ENCODE measurements at regions not wholly inside any gene's neighbourhood (a gene's known extent, or its start where the extent isn't known, plus 50 kb on each side); places are given as distances from the start of the nearest gene placed in this dataset.

DNA sequence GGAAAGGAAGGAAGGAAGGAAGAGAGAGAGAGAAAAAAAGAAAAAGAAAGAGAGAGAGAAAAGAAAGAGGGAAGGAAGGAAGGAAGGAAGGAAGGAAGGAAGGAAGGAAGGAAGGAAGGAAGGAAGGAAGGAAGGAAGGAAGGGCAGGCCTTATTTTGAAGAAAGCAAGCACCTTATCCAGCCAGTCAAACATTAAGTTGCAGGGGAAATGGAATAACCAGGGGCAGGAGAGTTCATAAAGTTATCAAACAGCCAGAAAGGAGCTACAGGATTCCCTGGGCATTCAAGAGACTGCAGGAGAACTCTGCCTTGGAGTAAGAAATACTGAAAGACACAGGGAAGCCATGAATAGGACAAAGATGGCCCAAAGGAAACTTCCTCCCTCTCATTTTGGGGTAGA, 672.0 kb upstream of the INTU start:
- intact Hi-C loops (cut with DNase I): no loop called here
- Histone ChIP-seq H3K9ac (ENCODE audit: low read length in 3 of 3) (no peak overlapping the region), H3K36me3 (ENCODE audit: control insufficient read depth in 2 of 3, insufficient read depth in 3 of 3, low read length in 3 of 3) (no peaks in the 10 kb centered on the region), H3K27me3 (ENCODE audit: control insufficient read depth, insufficient read depth, low read length) (no peaks in the 10 kb centered on the region), H3K4me1 (ENCODE audit: control insufficient read depth in 2 of 3, insufficient read depth in 2 of 3, low read depth in 1 of 3, low read length in 3 of 3) (no peaks in the 10 kb centered on the region), H3K9me3 (ENCODE audit: control insufficient read depth in 2 of 3, insufficient read depth in 1 of 3, low read length in 3 of 3) (no peaks in the 10 kb centered on the region), H3K27ac (ENCODE audit: low read depth in 2 of 2, low read length in 2 of 2) (no peak overlapping the region), H3K4me3 (ENCODE audit: low read length in 3 of 3) (no peak overlapping the region)
- FAIRE-seq: no peak
- DNase-seq: no peak
- no peak for TF ChIP-seq CTCF (IDR thresholded peaks at IDR 0.05; ENCODE audit: borderline replicate concordance, extremely low read depth, insufficient read depth)

DNA sequence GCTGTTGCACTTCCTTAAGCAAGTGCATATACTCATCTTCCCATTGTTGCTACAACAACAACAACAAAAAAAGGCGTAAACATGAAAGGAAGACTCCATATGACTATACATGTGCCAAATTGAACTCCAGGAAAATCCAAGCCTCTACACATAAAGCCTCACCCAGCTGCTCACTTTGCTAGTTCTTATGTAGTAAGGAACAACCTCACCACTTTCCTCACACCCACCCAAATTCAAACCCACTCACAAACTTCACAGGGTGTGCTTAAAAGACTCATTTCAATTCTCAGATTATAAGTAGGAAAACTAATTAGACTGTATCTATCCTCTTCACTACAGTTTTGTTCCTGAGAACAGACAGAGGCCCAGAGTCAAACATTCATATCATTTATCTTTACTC, 671.1 kb upstream of the INTU start:
- no peak for FAIRE-seq
- DNase-seq: no peak
- Histone ChIP-seq H3K4me3 (ENCODE audit: low read length in 3 of 3) (no peak overlapping the region), H3K27me3 (ENCODE audit: control insufficient read depth, insufficient read depth, low read length) (no peaks in the 10 kb centered on the region), H3K4me1 (ENCODE audit: control insufficient read depth in 2 of 3, insufficient read depth in 2 of 3, low read depth in 1 of 3, low read length in 3 of 3) (no peaks in the 10 kb centered on the region), H3K27ac (ENCODE audit: low read depth in 2 of 2, low read length in 2 of 2) (no peak overlapping the region), H3K36me3 (ENCODE audit: control insufficient read depth in 2 of 3, insufficient read depth in 3 of 3, low read length in 3 of 3) (no peaks in the 10 kb centered on the region), H3K9ac (ENCODE audit: low read length in 3 of 3) (no peak overlapping the region), H3K9me3 (ENCODE audit: control insufficient read depth in 2 of 3, insufficient read depth in 1 of 3, low read length in 3 of 3) (no peaks in the 10 kb centered on the region)
- TF ChIP-seq CTCF (IDR thresholded peaks at IDR 0.05; ENCODE audit: borderline replicate concordance, extremely low read depth, insufficient read depth): no peak
- intact Hi-C loops (cut with DNase I): no loop called here

GRCh38 chr4:126965877-126966276, 666.9 kb upstream of the INTU start:
- FAIRE-seq (no peak), DNase-seq (no peak)
- no peaks in the 10 kb centered on the region for H3K27me3 ChIP-seq (ENCODE audit: control insufficient read depth, insufficient read depth, low read length)
- TF ChIP-seq CTCF (IDR thresholded peaks at IDR 0.05; ENCODE audit: borderline replicate concordance, extremely low read depth, insufficient read depth): no peak
- no peak overlapping the region for H3K27ac ChIP-seq (ENCODE audit: low read depth in 2 of 2, low read length in 2 of 2)
- H3K4me3 ChIP-seq (ENCODE audit: low read length in 3 of 3): no peak overlapping the region
- H3K4me1 ChIP-seq (ENCODE audit: control insufficient read depth in 2 of 3, insufficient read depth in 2 of 3, low read depth in 1 of 3, low read length in 3 of 3): no peaks in the 10 kb centered on the region
- H3K9ac ChIP-seq (ENCODE audit: low read length in 3 of 3): no peak overlapping the region
- no peaks in the 10 kb centered on the region for H3K9me3 ChIP-seq (ENCODE audit: control insufficient read depth in 2 of 3, insufficient read depth in 1 of 3, low read length in 3 of 3)
- H3K36me3 ChIP-seq (ENCODE audit: control insufficient read depth in 2 of 3, insufficient read depth in 3 of 3, low read length in 3 of 3): no peaks in the 10 kb centered on the region
- intact Hi-C loops (cut with DNase I): no loop called here

Measured in kidney (tissue), 13 donors.